ENCODE measurements at regions not wholly inside any gene's neighbourhood (a gene's known extent, or its start where the extent isn't known, plus 50 kb on each side); places are given as distances from the start of the nearest gene placed in this dataset.
A peak's percentile ranks its signal among the peaks of the same experiment; 100 is the strongest.

GRCh38 chr12:88273450-88273849, 131.3 kb downstream of the TMTC3 start:
- no peak overlapping the region for H3K4me3 Mint-ChIP-seq (ENCODE audit: unreplicated experiment)
- no peaks in the 10 kb centered on the region for H3K4me1 Mint-ChIP-seq (ENCODE audit: insufficient read depth, unreplicated experiment)
- H3K27ac Mint-ChIP-seq (ENCODE audit: low read depth, unreplicated experiment), result no peak overlapping the region
- ChIA-PET CTCF (interaction anchor here (0.5 to 0.6 kb wide), 2 partner anchors 59 to 61 kb away, joined by 3 to 4 read pairs; no protein-coding TSS in a partner anchor), POLR2A (no interaction called here)
- intact Hi-C loops (cut with micrococcal nuclease), result no loop called here
- H3K36me3 Mint-ChIP-seq (ENCODE audit: insufficient read depth, unreplicated experiment), result no peaks in the 10 kb centered on the region
- no peaks in the 10 kb centered on the region for H3K9me3 Mint-ChIP-seq (ENCODE audit: unreplicated experiment)
- no peak for TF ChIP-seq CTCF (IDR thresholded peaks at IDR 0.05; ENCODE audit: unreplicated experiment)
- no peak for DNase-seq (ENCODE audit: unreplicated experiment)
- BruUV-seq (replicated peaks), result no TSS peak
- no peaks in the 10 kb centered on the region for H3K27me3 Mint-ChIP-seq (ENCODE audit: insufficient read depth, unreplicated experiment)

- no peak for DNase-seq (ENCODE audit: unreplicated experiment)
- no TSS peak for BruUV-seq (replicated peaks)
- POLR2A ChIA-PET, result no interaction called here
- CTCF ChIA-PET, result interaction anchor here (0.5 to 0.7 kb wide), 4 partner anchors 59 to 141 kb away, joined by 3 to 4 read pairs (median 3); no protein-coding TSS in a partner anchor
- intact Hi-C loops (cut with micrococcal nuclease), result no loop called here
- Mint-ChIP-seq H3K36me3 (ENCODE audit: insufficient read depth, unreplicated experiment) (no peaks in the 10 kb centered on the region), H3K9me3 (ENCODE audit: unreplicated experiment) (no peaks in the 10 kb centered on the region), H3K27ac (ENCODE audit: low read depth, unreplicated experiment) (no peak overlapping the region), H3K4me1 (ENCODE audit: insufficient read depth, unreplicated experiment) (no peaks in the 10 kb centered on the region), H3K4me3 (ENCODE audit: unreplicated experiment) (no peak overlapping the region), H3K27me3 (ENCODE audit: insufficient read depth, unreplicated experiment) (no peaks in the 10 kb centered on the region)
- no peak for TF ChIP-seq CTCF (IDR thresholded peaks at IDR 0.05; ENCODE audit: unreplicated experiment)
Measured at GRCh38 chr12:88273875-88274274, 131.8 kb downstream of the TMTC3 start.

- Mint-ChIP-seq H3K4me1 (ENCODE audit: insufficient read depth, unreplicated experiment) (no peaks in the 10 kb centered on the region), H3K27ac (ENCODE audit: low read depth, unreplicated experiment) (peak overlapping the region; percentile 47), H3K36me3 (ENCODE audit: insufficient read depth, unreplicated experiment) (no peaks in the 10 kb centered on the region), H3K27me3 (ENCODE audit: insufficient read depth, unreplicated experiment) (no peaks in the 10 kb centered on the region), H3K4me3 (ENCODE audit: unreplicated experiment) (no peak overlapping the region), H3K9me3 (ENCODE audit: unreplicated experiment) (peaks cover 9% of the 10 kb centered on the region)
- CTCF ChIA-PET, result interaction anchor here (0.9 kb wide), 1 partner anchor 38 kb away, joined by 3 read pairs; no protein-coding TSS in a partner anchor
- DNase-seq (ENCODE audit: unreplicated experiment), result no peak
- POLR2A ChIA-PET, result interaction anchor here (1.2 kb wide), 1 partner anchor 33 kb away, joined by 3 read pairs; no protein-coding TSS in a partner anchor
- TF ChIP-seq CTCF (IDR thresholded peaks at IDR 0.05; ENCODE audit: unreplicated experiment), result no peak
- BruUV-seq (replicated peaks), result no TSS peak
- intact Hi-C loops (cut with micrococcal nuclease), result no loop called here
Measured at GRCh38 chr12:88291498-88292131, 149.5 kb downstream of the TMTC3 start.

GRCh38 chr12:88298014-88298682, 156.0 kb downstream of the TMTC3 start:
- Mint-ChIP-seq H3K9me3 (ENCODE audit: unreplicated experiment) (peaks cover 9% of the 10 kb centered on the region), H3K4me3 (ENCODE audit: unreplicated experiment) (no peak overlapping the region), H3K27me3 (ENCODE audit: insufficient read depth, unreplicated experiment) (no peaks in the 10 kb centered on the region), H3K27ac (ENCODE audit: low read depth, unreplicated experiment) (peak overlapping the region; percentile 85), H3K36me3 (ENCODE audit: insufficient read depth, unreplicated experiment) (no peaks in the 10 kb centered on the region), H3K4me1 (ENCODE audit: insufficient read depth, unreplicated experiment) (peaks cover 16% of the 10 kb centered on the region)
- ChIA-PET CTCF (interaction anchor here (0.7 kb wide), 1 partner anchor 30 kb away, joined by 3 read pairs; no protein-coding TSS in a partner anchor), POLR2A (interaction anchor here (0.5 to 1.6 kb wide), 10 partner anchors 13 to 222 kb away, joined by 3 to 8 read pairs (median 3); no protein-coding TSS in a partner anchor)
- intact Hi-C loops (cut with micrococcal nuclease), result loop anchor here (5.0 kb wide), 1 partner anchor 146 kb away; no protein-coding TSS in a partner anchor
- no peak for DNase-seq (ENCODE audit: unreplicated experiment)
- BruUV-seq (replicated peaks), result no TSS peak
- TF ChIP-seq CTCF (IDR thresholded peaks at IDR 0.05; ENCODE audit: unreplicated experiment), result no peak
